T-cell (primary cell): ENCODE measurements at regions not wholly inside any gene's neighbourhood (a gene's known extent, or its start where the extent isn't known, plus 50 kb on each side); places are given as distances from the start of the nearest gene placed in this dataset.

Source experiments
- ATAC-seq, 4 experiments: fragments of 200-7000 bp in 3 of 4; fragments of 150-1000 bp in 1 of 4; cut with Tn5 transposase; replicated peaks in 1 of 4; 1 replicate in 3 of 4; 2 replicates in 1 of 4; pipeline ENCODE4 v1.10.0; 2021; ENCODE audit warnings: moderate library complexity in 3 of 4, mild to moderate bottlenecking in 2 of 4, moderate number of reproducible peaks in 1 of 4
- CTCF ChIA-PET, 2 donors: fragments of 300-600 bp; sonication (Branson Sonifier 250); formaldehyde crosslinking; loops; one replicate each; lab custom pipeline; 2022; ENCODE audit warnings: antibody characterized with exemption in 2 of 2; lab: Charles Lee
- POLR2A ChIA-PET, 2 donors: fragments of 300-600 bp; sonication (Branson Sonifier 250); formaldehyde crosslinking; loops; one replicate each; lab custom pipeline; 2022; ENCODE audit warnings: antibody characterized with exemption in 2 of 2; lab: Charles Lee
- DNase-seq, 35 experiments: peaks; one replicate each; pipeline versions ENCODE4 v3.0.0 to v3.0.0-alpha.2; 2013 to 2023
- H3K27ac ChIP-seq: one replicate; pipeline ENCODE4 v1.5.1; 2013; ENCODE audit warnings: low read length
- H3K27me3 ChIP-seq, 2 experiments: replicated peaks in 1 of 2; 1 replicate in 1 of 2; 2 replicates in 1 of 2; pipeline versions ENCODE4 v1.6.1 to v1.7.0; 2013; ENCODE audit warnings: low read length in 1 of 2, mixed read lengths in 1 of 2; ENCODE audit not compliant: control insufficient read depth in 2 of 2, insufficient read depth in 2 of 2; ENCODE audit errors: extremely low read depth in 1 of 2
- H3K36me3 ChIP-seq, 2 donors: 1 replicate in 1 of 2; 2 replicates in 1 of 2; pipeline versions ENCODE4 v1.6.1 to v1.7.0; 2013; ENCODE audit warnings: low read length in 1 of 2; ENCODE audit not compliant: control insufficient read depth in 2 of 2, insufficient read depth in 1 of 2; ENCODE audit errors: extremely low read depth in 1 of 2
- H3K4me1 ChIP-seq, 2 experiments: 1 replicate in 1 of 2; 2 replicates in 1 of 2; pipeline versions ENCODE4 v1.6.1 to v1.7.0; 2013; ENCODE audit warnings: low read length in 2 of 2, mixed read lengths in 1 of 2; ENCODE audit not compliant: insufficient read depth in 2 of 2, control insufficient read depth in 1 of 2; ENCODE audit errors: extremely low read depth in 1 of 2
- H3K4me3 ChIP-seq, 2 donors: 1 replicate in 1 of 2; 2 replicates in 1 of 2; pipeline versions ENCODE4 v1.5.1 to v1.7.0; 2013; ENCODE audit warnings: mild to moderate bottlenecking in 2 of 2, low read length in 1 of 2, moderate library complexity in 1 of 2; ENCODE audit not compliant: control insufficient read depth in 1 of 2; ENCODE audit errors: extremely low read depth in 1 of 2
- H3K9me3 ChIP-seq: 2 replicates; pipeline ENCODE4 v1.7.0; 2013
- H3K27ac Mint-ChIP-seq, 2 donors: one replicate each; pipeline ENCODE4 v1.8.0; 2020 to 2021; ENCODE audit warnings: mild to moderate bottlenecking in 2 of 2, mixed read lengths in 2 of 2
- H3K27me3 Mint-ChIP-seq, 2 donors: one replicate each; pipeline ENCODE4 v1.8.0; 2021 to 2022; ENCODE audit warnings: mixed read lengths in 2 of 2
- H3K36me3 Mint-ChIP-seq: one replicate; pipeline ENCODE4 v1.8.0; 2021; ENCODE audit warnings: mixed read lengths
- H3K4me1 Mint-ChIP-seq, 3 donors: one replicate each; pipeline ENCODE4 v1.8.0; 2020 to 2022; ENCODE audit warnings: mixed read lengths in 3 of 3, mild to moderate bottlenecking in 1 of 3
- H3K4me3 Mint-ChIP-seq, 3 donors: one replicate each; pipeline ENCODE4 v1.8.0; 2020 to 2022; ENCODE audit warnings: mild to moderate bottlenecking in 3 of 3, mixed read lengths in 3 of 3, moderate library complexity in 3 of 3
- H3K9me3 Mint-ChIP-seq, 3 donors: one replicate each; pipeline ENCODE4 v1.8.0; 2020 to 2022; ENCODE audit warnings: mixed read lengths in 3 of 3
- WGBS: methylation state at CpG from one replicate; pipeline ENCODE4 v1.1.5; 2013; ENCODE audit warnings: missing lambda C conversion rate; ENCODE audit not compliant: insufficient coverage; 5-methylcytosine and 5-hydroxymethylcytosine counted together

GRCh38 chr10:2367083-2367482, 629.8 kb upstream of the ADARB2 start:
- H3K36me3 Mint-ChIP-seq, result no peaks in the 10 kb centered on the region
- H3K36me3 ChIP-seq, result no peaks in the 10 kb centered on the region
- H3K9me3 ChIP-seq, result peaks cover 2% of the 10 kb centered on the region
- H3K4me3 ChIP-seq, result no peak overlapping the region
- peaks cover 9 to 21% of the 10 kb centered on the region in 2 donors for H3K27me3 Mint-ChIP-seq
- no peaks in the 10 kb centered on the region for H3K4me1 ChIP-seq
- no peak overlapping the region for H3K27ac Mint-ChIP-seq
- H3K4me1 Mint-ChIP-seq, result no peaks in the 10 kb centered on the region
- no peak overlapping the region for H3K27ac ChIP-seq
- DNase-seq (no peak), ATAC-seq (no peak)
- H3K9me3 Mint-ChIP-seq, result peaks cover 0 to 13% (median 13%) of the 10 kb centered on the region in 3 donors
- POLR2A ChIA-PET, result no interaction called here
- H3K27me3 ChIP-seq, result peaks cover 0 to 7% of the 10 kb centered on the region in 2 experiments
- H3K4me3 Mint-ChIP-seq, result no peak overlapping the region
- CTCF ChIA-PET, result no interaction called here
- WGBS, result 100% methylated on average over 1 of the region's 5 CpGs

- ATAC-seq, result no peak
- no peak for DNase-seq
- H3K27ac Mint-ChIP-seq, result no peak overlapping the region
- peaks cover 9 to 21% of the 10 kb centered on the region in 2 donors for H3K27me3 Mint-ChIP-seq
- ChIA-PET POLR2A (no interaction called here), CTCF (no interaction called here)
- Histone ChIP-seq H3K4me1 (no peaks in the 10 kb centered on the region), H3K27ac (no peak overlapping the region), H3K36me3 (no peaks in the 10 kb centered on the region), H3K27me3 (peaks cover 0 to 7% of the 10 kb centered on the region in 2 experiments), H3K9me3 (peaks cover 2% of the 10 kb centered on the region), H3K4me3 (no peak overlapping the region)
- H3K36me3 Mint-ChIP-seq, result no peaks in the 10 kb centered on the region
- H3K4me1 Mint-ChIP-seq, result no peaks in the 10 kb centered on the region
- no peak overlapping the region for H3K4me3 Mint-ChIP-seq
- peaks cover 0 to 13% (median 13%) of the 10 kb centered on the region in 3 donors for H3K9me3 Mint-ChIP-seq
Measured at GRCh38 chr10:2366264-2366931, 629.1 kb upstream of the ADARB2 start.

GRCh38 chr10:2362331-2362730, 625.0 kb upstream of the ADARB2 start:
- H3K27ac Mint-ChIP-seq, result no peak overlapping the region
- CTCF ChIA-PET, result interaction anchor here in 1 of 2 donors (0.6 kb wide), 1 partner anchor 110 kb away, joined by 3 read pairs; no protein-coding TSS in a partner anchor
- POLR2A ChIA-PET, result no interaction called here
- peaks cover 3 to 11% of the 10 kb centered on the region in 2 donors for H3K27me3 Mint-ChIP-seq
- no peaks in the 10 kb centered on the region for H3K9me3 ChIP-seq
- no peak overlapping the region for H3K4me3 Mint-ChIP-seq
- ATAC-seq, result no peak
- no peaks in the 10 kb centered on the region for H3K9me3 Mint-ChIP-seq
- H3K27me3 ChIP-seq, result peaks cover 0 to 3% of the 10 kb centered on the region in 2 experiments
- no peak overlapping the region for H3K4me3 ChIP-seq
- H3K27ac ChIP-seq, result no peak overlapping the region
- DNase-seq, result no peak
- no CpG with 5 or more reads among the region's 7 CpGs for WGBS
- no peaks in the 10 kb centered on the region for H3K36me3 ChIP-seq
- no peaks in the 10 kb centered on the region for H3K4me1 ChIP-seq
- no peaks in the 10 kb centered on the region for H3K4me1 Mint-ChIP-seq
- H3K36me3 Mint-ChIP-seq, result no peaks in the 10 kb centered on the region

- ChIA-PET CTCF (no interaction called here), POLR2A (no interaction called here)
- WGBS, result 84% methylated on average over 8 of the region's 9 CpGs
- DNase-seq, result no peak
- ATAC-seq, result no peak
- H3K27me3 ChIP-seq, result peaks cover 0 to 3% of the 10 kb centered on the region in 2 experiments
- Mint-ChIP-seq H3K9me3 (no peaks in the 10 kb centered on the region), H3K27me3 (peaks cover 3 to 7% of the 10 kb centered on the region in 2 donors), H3K4me3 (no peak overlapping the region), H3K27ac (no peak overlapping the region), H3K4me1 (no peaks in the 10 kb centered on the region), H3K36me3 (no peaks in the 10 kb centered on the region)
- no peaks in the 10 kb centered on the region for H3K36me3 ChIP-seq
- no peak overlapping the region for H3K27ac ChIP-seq
- no peak overlapping the region for H3K4me3 ChIP-seq
- no peaks in the 10 kb centered on the region for H3K4me1 ChIP-seq
- no peaks in the 10 kb centered on the region for H3K9me3 ChIP-seq
Measured at GRCh38 chr10:2358586-2358985, 621.3 kb upstream of the ADARB2 start.

DNA sequence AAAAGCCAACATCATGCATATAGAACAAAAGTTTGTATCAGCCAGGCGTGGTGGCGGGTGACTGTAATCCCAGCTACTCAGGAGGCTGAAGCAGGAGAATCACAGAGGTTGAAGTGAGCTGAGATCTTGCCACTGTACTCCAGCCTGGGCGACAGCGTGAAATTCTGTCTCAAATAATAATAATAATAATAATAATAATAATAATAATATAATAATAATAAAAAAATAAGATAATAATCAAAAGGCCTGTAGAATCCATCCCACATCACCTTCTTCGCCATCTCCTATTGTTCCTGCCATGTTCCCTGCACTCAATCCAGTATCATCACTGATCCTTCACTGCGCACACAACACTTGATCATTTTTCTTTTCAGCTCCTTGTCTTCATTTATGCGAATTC, 619.3 kb upstream of the ADARB2 start:
- WGBS, result 88% methylated on average over 3 of the region's 7 CpGs
- CTCF ChIA-PET, result no interaction called here
- Histone ChIP-seq H3K4me3 (no peak overlapping the region), H3K27me3 (peaks cover 0 to 3% of the 10 kb centered on the region in 2 experiments), H3K4me1 (no peaks in the 10 kb centered on the region), H3K9me3 (no peaks in the 10 kb centered on the region), H3K36me3 (no peaks in the 10 kb centered on the region), H3K27ac (no peak overlapping the region)
- no peak overlapping the region for H3K4me3 Mint-ChIP-seq
- no peaks in the 10 kb centered on the region for H3K36me3 Mint-ChIP-seq
- no peaks in the 10 kb centered on the region for H3K4me1 Mint-ChIP-seq
- no peak overlapping the region for H3K27ac Mint-ChIP-seq
- POLR2A ChIA-PET, result no interaction called here
- H3K27me3 Mint-ChIP-seq, result peaks cover 3 to 7% of the 10 kb centered on the region in 2 donors
- ATAC-seq (no peak), DNase-seq (no peak)
- no peaks in the 10 kb centered on the region for H3K9me3 Mint-ChIP-seq

DNA sequence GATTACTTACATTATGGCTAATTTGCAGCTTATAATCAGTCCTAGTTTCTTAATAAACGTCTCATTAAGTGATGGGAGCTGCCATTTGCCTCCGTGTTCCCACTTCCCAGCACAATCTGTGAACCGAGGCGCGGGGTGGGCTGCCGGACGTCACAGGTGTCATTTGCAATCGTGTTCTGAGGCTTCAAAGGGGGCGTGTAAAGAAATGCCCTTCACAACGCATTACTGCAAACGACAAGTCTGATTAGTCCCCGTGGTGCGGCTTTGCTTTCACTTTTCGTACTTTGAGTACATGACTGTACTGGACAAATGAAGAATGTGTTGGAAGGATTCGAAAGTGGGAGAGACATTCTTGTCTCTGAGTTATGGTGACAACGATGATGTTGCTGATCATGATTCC, 614.2 kb upstream of the ADARB2 start:
- Histone ChIP-seq H3K27me3 (no peaks in the 10 kb centered on the region), H3K27ac (no peak overlapping the region), H3K36me3 (no peaks in the 10 kb centered on the region), H3K4me3 (no peak overlapping the region), H3K4me1 (no peaks in the 10 kb centered on the region), H3K9me3 (no peaks in the 10 kb centered on the region)
- Mint-ChIP-seq H3K4me1 (no peaks in the 10 kb centered on the region), H3K36me3 (no peaks in the 10 kb centered on the region), H3K9me3 (no peaks in the 10 kb centered on the region), H3K27me3 (peaks cover 3 to 8% of the 10 kb centered on the region in 2 donors), H3K27ac (no peak overlapping the region), H3K4me3 (no peak overlapping the region)
- ATAC-seq, result no peak
- DNase-seq, result no peak
- 72% methylated on average over 8 of the region's 16 CpGs for WGBS
- ChIA-PET CTCF (no interaction called here), POLR2A (no interaction called here)

DNA sequence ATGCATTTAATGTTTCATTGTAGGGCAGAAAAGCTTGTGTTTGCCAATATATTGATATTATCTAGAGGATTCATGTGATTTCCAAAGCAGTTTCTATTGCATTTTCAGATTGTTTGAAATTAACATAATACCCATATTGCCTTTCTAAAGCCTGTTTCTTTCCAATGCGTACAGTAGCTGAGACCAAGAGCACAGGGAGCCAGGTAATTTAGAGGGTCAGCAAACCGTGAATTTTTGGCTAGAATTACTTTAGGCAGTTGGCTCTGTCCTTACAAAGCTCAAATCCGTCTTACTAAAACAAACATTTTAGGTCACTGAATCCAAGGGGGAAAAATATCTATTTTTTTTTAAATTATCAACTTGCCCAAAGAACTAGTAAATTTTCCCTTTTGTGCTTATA, 604.9 kb upstream of the ADARB2 start:
- Histone ChIP-seq H3K36me3 (no peaks in the 10 kb centered on the region), H3K4me3 (no peak overlapping the region), H3K9me3 (no peaks in the 10 kb centered on the region), H3K27me3 (no peaks in the 10 kb centered on the region), H3K4me1 (no peaks in the 10 kb centered on the region), H3K27ac (no peak overlapping the region)
- ATAC-seq, result no peak
- H3K27ac Mint-ChIP-seq, result no peak overlapping the region
- ChIA-PET POLR2A (no interaction called here), CTCF (no interaction called here)
- H3K36me3 Mint-ChIP-seq, result no peaks in the 10 kb centered on the region
- no peak overlapping the region for H3K4me3 Mint-ChIP-seq
- no CpG with 5 or more reads among the region's 3 CpGs for WGBS
- DNase-seq, result no peak
- no peaks in the 10 kb centered on the region for H3K9me3 Mint-ChIP-seq
- H3K27me3 Mint-ChIP-seq, result peaks cover 0 to 12% of the 10 kb centered on the region in 2 donors
- no peaks in the 10 kb centered on the region for H3K4me1 Mint-ChIP-seq
